Transverse colon (tissue), 4 donors: ENCODE measurements at regions not wholly inside any gene's neighbourhood (a gene's known extent, or its start where the extent isn't known, plus 50 kb on each side); places are given as distances from the start of the nearest gene placed in this dataset.

Experiments used
- EP300 ChIP-seq: sonication (generic); formaldehyde crosslinking; IDR thresholded peaks from one replicate; pipeline ENCODE4 v1.6.1; 2017; ENCODE audit warnings: antibody characterized with exemption, low read depth
- POLR2A ChIP-seq: fragments of 450-650 bp; IDR thresholded peaks from one replicate; pipeline ENCODE4 v1.6.1; 2016; ENCODE audit warnings: antibody characterized with exemption, mild to moderate bottlenecking, moderate library complexity
- POLR2AphosphoS5 ChIP-seq, 3 donors: sonication (generic); formaldehyde crosslinking; IDR thresholded peaks; one replicate each; pipeline ENCODE4 v1.6.1; 2016; ENCODE audit warnings: antibody characterized with exemption in 3 of 3
- TF ChIP-seq, protein P1 (sequence below), 5 experiments: fragments of 200-600 bp in 3 of 5; fragments of 450-650 bp in 2 of 5; sonication (generic) in 3 of 5; IDR thresholded peaks; 1 replicate in 2 of 5; 2 replicates in 3 of 5; pipeline ENCODE4 v1.5.1; 2016 to 2017; ENCODE audit warnings: antibody characterized with exemption in 5 of 5, inconsistent platforms in 3 of 5, mild to moderate bottlenecking in 2 of 5, moderate library complexity in 1 of 5

DNA sequence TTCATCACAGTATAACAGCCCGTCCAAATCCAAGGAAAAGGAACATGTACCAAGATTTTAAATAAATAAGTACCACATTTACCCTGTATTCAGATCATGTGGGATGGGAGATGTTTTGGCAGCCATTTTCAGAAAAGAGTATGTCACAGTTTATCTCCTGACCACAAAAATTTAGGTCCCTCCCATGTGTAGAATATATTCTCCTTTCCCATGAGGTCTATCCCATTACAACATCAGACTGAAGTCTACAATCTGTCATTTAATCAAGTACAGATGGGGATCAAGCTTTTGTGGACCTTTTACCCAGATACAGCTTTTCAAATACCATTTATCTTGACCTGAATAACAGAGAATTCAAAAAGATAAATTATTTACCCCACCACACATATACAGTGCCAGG is 444.5 kb downstream of the PLOD2 start:
- TF ChIP-seq, protein P1, sequence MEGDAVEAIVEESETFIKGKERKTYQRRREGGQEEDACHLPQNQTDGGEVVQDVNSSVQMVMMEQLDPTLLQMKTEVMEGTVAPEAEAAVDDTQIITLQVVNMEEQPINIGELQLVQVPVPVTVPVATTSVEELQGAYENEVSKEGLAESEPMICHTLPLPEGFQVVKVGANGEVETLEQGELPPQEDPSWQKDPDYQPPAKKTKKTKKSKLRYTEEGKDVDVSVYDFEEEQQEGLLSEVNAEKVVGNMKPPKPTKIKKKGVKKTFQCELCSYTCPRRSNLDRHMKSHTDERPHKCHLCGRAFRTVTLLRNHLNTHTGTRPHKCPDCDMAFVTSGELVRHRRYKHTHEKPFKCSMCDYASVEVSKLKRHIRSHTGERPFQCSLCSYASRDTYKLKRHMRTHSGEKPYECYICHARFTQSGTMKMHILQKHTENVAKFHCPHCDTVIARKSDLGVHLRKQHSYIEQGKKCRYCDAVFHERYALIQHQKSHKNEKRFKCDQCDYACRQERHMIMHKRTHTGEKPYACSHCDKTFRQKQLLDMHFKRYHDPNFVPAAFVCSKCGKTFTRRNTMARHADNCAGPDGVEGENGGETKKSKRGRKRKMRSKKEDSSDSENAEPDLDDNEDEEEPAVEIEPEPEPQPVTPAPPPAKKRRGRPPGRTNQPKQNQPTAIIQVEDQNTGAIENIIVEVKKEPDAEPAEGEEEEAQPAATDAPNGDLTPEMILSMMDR (IDR thresholded peaks at IDR 0.05), result no peak
- no peak for TF ChIP-seq EP300
- TF ChIP-seq POLR2A, result no peak
- no peak for TF ChIP-seq POLR2AphosphoS5 (IDR thresholded peaks at IDR 0.05)
